Nephron (organoid): ENCODE measurements at regions not wholly inside any gene's neighbourhood (a gene's known extent, or its start where the extent isn't known, plus 50 kb on each side); places are given as distances from the start of the nearest gene placed in this dataset.
A peak's percentile ranks its signal among the peaks of the same experiment; 100 is the strongest.

Source experiments
- H3K27ac Mint-ChIP-seq, 3 experiments: 2 replicates each; pipeline ENCODE4 v1.8.0; 2020; ENCODE audit warnings: mixed read lengths in 3 of 3, mild to moderate bottlenecking in 2 of 3, moderate library complexity in 1 of 3
- H3K27me3 Mint-ChIP-seq: 2 replicates; pipeline ENCODE4 v1.8.0; 2021; ENCODE audit warnings: low read depth, mild to moderate bottlenecking, moderate library complexity, mixed read lengths
- H3K36me3 Mint-ChIP-seq: 2 replicates; pipeline ENCODE4 v1.8.0; 2020; ENCODE audit warnings: low read depth, mixed read lengths
- H3K4me1 Mint-ChIP-seq: 2 replicates; pipeline ENCODE4 v1.8.0; 2020; ENCODE audit warnings: mixed read lengths
- H3K4me3 Mint-ChIP-seq, 3 experiments: 2 replicates each; pipeline ENCODE4 v1.8.0; 2020; ENCODE audit warnings: mild to moderate bottlenecking in 3 of 3, mixed read lengths in 3 of 3, moderate library complexity in 2 of 3
- H3K9me3 Mint-ChIP-seq: 2 replicates; pipeline ENCODE4 v1.8.0; 2020; ENCODE audit warnings: mixed read lengths
- CTCF ChIP-seq, 3 experiments: fragments of 200-600 bp; sonication (generic); IDR thresholded peaks; one replicate each; pipeline ENCODE4 v1.5.0; 2021; ENCODE audit warnings: antibody characterized with exemption in 3 of 3; ENCODE audit not compliant: unreplicated experiment in 3 of 3

- H3K4me3 Mint-ChIP-seq: no peak overlapping the region
- H3K36me3 Mint-ChIP-seq: no peaks in the 10 kb centered on the region
- TF ChIP-seq CTCF (IDR thresholded peaks at IDR 0.05; ENCODE audit: unreplicated experiment in 3 of 3): no peak
- H3K4me1 Mint-ChIP-seq: peaks cover 37% of the 10 kb centered on the region
- H3K27me3 Mint-ChIP-seq: no peaks in the 10 kb centered on the region
- no peaks in the 10 kb centered on the region for H3K9me3 Mint-ChIP-seq
- peak overlapping the region in 2 of 3 experiments; percentile 16 to 48 for H3K27ac Mint-ChIP-seq
Measured at GRCh38 chr3:30511524-30512251, 94.7 kb upstream of the TGFBR2 start.

DNA sequence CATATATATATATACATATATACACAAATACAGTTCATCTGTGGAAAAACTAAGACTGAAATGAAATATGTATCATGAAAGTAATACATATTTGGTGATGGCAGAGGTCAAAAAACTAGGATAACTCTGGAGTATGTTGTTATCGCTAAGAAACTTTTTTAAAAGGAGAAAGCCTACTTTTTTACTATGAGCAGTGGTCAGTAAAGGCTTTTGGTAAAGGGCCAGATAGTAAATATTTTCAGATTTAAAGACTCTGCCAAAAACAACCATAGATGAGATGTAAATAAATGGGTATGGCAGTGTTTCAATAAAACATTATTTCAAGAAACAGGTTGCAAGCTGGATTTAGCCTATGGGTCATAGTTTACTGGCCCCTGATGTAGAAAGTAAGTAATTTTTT, 93.8 kb upstream of the TGFBR2 start:
- H3K27ac Mint-ChIP-seq: peak overlapping the region in 1 of 3 experiments; percentile 48
- no peak for TF ChIP-seq CTCF (IDR thresholded peaks at IDR 0.05; ENCODE audit: unreplicated experiment in 3 of 3)
- no peaks in the 10 kb centered on the region for H3K9me3 Mint-ChIP-seq
- no peaks in the 10 kb centered on the region for H3K27me3 Mint-ChIP-seq
- no peak overlapping the region for H3K4me3 Mint-ChIP-seq
- no peaks in the 10 kb centered on the region for H3K36me3 Mint-ChIP-seq
- H3K4me1 Mint-ChIP-seq: peaks cover 37% of the 10 kb centered on the region

DNA sequence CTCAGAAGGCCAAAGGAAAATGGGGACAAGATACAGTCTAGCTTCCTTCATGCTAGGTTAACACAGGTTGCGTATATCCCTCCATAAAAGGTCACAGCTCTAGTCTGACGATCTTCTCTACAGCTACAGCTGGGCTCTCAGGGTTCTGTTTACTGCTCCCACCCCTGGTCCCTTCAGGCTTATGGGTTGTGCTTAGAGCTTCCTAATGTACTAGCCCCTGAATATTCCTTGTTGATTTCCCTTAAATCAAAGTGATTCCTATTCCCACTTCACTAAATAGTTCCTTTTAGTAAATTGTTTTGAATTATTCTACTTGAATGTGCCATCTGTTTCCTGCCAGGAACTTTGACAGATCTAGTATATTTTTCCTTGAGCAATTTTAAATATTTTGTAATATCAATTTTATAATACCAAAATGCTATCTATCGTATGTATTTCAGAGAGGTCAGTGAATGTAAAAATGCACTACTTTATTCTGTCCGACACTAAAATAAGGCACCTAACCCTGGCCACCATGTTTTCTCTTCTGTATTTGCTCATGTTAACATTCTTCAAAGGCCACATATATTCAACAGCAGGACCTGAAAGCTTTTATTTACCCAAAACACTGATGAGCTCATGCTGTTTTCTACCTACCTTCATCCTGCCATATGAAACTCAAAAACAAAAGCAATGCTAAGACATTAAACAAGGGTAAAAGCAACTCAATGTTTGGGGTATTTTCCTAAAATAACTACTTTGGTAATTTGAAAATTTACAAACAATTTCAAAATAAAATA, 92.8 kb upstream of the TGFBR2 start:
- Mint-ChIP-seq H3K9me3 (no peaks in the 10 kb centered on the region), H3K4me1 (peaks cover 43% of the 10 kb centered on the region), H3K27ac (peak overlapping the region in 1 of 3 experiments; percentile 48), H3K27me3 (no peaks in the 10 kb centered on the region), H3K36me3 (no peaks in the 10 kb centered on the region), H3K4me3 (no peak overlapping the region)
- TF ChIP-seq CTCF (IDR thresholded peaks at IDR 0.05; ENCODE audit: unreplicated experiment in 3 of 3): no peak

DNA sequence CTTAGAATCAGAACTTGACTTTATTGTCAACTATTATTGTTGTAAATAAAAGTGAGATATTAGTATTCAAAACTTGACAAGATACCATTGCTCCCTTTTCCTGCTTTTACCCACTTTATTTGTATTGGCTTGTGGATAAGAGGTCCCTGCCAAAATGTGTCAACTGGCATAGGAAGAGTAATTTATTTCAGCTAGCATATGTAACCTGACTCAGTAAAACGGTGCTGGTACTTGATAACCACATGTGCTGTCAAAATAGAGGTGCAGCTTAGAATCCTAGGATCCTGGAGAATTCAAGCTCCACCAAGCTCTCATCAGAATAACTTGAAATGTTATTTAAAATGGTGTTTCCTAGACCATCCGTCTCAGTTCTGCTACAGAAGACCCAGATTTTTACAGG, 90.2 kb upstream of the TGFBR2 start:
- no peak for TF ChIP-seq CTCF (IDR thresholded peaks at IDR 0.05; ENCODE audit: unreplicated experiment in 3 of 3)
- Mint-ChIP-seq H3K9me3 (no peaks in the 10 kb centered on the region), H3K27ac (peak overlapping the region in 1 of 3 experiments; percentile 41), H3K4me3 (no peak overlapping the region), H3K27me3 (no peaks in the 10 kb centered on the region), H3K36me3 (no peaks in the 10 kb centered on the region), H3K4me1 (peaks cover 47% of the 10 kb centered on the region)

DNA sequence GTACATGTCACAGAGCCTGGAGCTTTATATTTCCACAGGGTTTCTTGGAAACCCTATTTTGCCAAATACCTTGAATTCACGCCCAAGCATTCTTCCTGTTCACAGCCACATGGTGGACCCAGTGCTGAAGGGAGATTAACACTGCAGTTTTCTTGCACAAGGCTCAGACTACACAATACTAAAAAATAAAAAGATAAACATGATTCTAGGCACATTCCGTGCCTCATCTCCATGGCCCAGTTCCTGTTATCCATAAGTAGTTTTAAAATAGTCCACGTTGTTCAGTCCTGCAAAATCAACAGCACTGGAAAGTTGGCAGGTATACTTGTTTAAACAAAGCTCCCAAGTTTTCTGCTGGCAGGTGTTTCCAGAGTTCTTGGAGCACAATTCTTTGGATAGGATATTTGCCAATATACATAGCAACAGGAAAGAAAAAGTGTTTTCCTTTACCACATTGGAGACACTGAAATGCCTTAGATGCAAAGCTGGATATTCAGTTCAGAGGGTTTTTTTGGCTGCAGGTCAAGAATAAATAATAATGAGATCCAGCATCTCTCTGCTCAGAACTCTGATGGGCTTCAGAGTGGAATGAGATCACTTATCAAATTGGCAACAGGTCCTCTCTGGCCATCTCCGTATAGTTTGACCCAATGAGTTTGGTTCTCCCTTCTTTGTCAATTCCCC, 88.1 kb upstream of the TGFBR2 start:
- H3K27me3 Mint-ChIP-seq: peaks cover 3% of the 10 kb centered on the region
- no peak for TF ChIP-seq CTCF (IDR thresholded peaks at IDR 0.05; ENCODE audit: unreplicated experiment in 3 of 3)
- H3K36me3 Mint-ChIP-seq: no peaks in the 10 kb centered on the region
- no peak overlapping the region for H3K4me3 Mint-ChIP-seq
- H3K9me3 Mint-ChIP-seq: no peaks in the 10 kb centered on the region
- H3K27ac Mint-ChIP-seq: peak overlapping the region in 2 of 3 experiments; percentile 78 to 80
- H3K4me1 Mint-ChIP-seq: peaks cover 27% of the 10 kb centered on the region
